ENCODE measurements at regions not wholly inside any gene's neighbourhood (a gene's known extent, or its start where the extent isn't known, plus 50 kb on each side); places are given as distances from the start of the nearest gene placed in this dataset.

GRCh38 chr9:1639166-1639565, 376.0 kb upstream of the SMARCA2 start:
- no peaks in the 10 kb centered on the region for H3K9me3 ChIP-seq (ENCODE audit: low read length)
- ChIA-PET POLR2A (no interaction called here), CTCF (ENCODE audit: unreplicated experiment) (no interaction called here)
- H3K9me2 ChIP-seq (ENCODE audit: insufficient read depth, low read length), result no peaks in the 10 kb centered on the region
- BruUV-seq (replicated peaks), result no TSS peak
- DNase-seq (ENCODE audit: low spot score), result no peak
- intact Hi-C loops (cut with micrococcal nuclease; ENCODE audit: unreplicated experiment), result no loop called here
- no peaks in the 10 kb centered on the region for H3K79me2 ChIP-seq (ENCODE audit: insufficient read depth, low read depth, low read length)
- no peak overlapping the region for H3K4me2 ChIP-seq (ENCODE audit: low read length)
- H3K4me1 ChIP-seq (ENCODE audit: insufficient read depth, low read length, poor library complexity, severe bottlenecking), result no peaks in the 10 kb centered on the region
- H2AFZ ChIP-seq (ENCODE audit: low read length), result no peak overlapping the region
- no peak overlapping the region for H3K4me3 ChIP-seq (ENCODE audit: low read depth, low read length, poor library complexity, severe bottlenecking)
- TF ChIP-seq CTCF (conservative IDR thresholded peaks at IDR 0.05; ENCODE audit: low read length), result no peak
- no peak for TF ChIP-seq EZH2phosphoT487 (IDR thresholded peaks at IDR 0.05; ENCODE audit: borderline replicate concordance, low read depth, low read length)
- no peaks in the 10 kb centered on the region for H3K36me3 ChIP-seq (ENCODE audit: insufficient read depth, low read length)
- no peaks in the 10 kb centered on the region for H4K20me1 ChIP-seq (ENCODE audit: insufficient read depth, low read length)
- H3K27ac ChIP-seq (ENCODE audit: low read depth, low read length, poor library complexity, severe bottlenecking), result no peak overlapping the region

- CTCF ChIA-PET (ENCODE audit: unreplicated experiment), result no interaction called here
- Histone ChIP-seq H2AFZ (ENCODE audit: low read length) (no peak overlapping the region), H3K9me2 (ENCODE audit: insufficient read depth, low read length) (no peaks in the 10 kb centered on the region), H3K4me2 (ENCODE audit: low read length) (no peak overlapping the region), H4K20me1 (ENCODE audit: insufficient read depth, low read length) (no peaks in the 10 kb centered on the region), H3K27ac (ENCODE audit: low read depth, low read length, poor library complexity, severe bottlenecking) (no peak overlapping the region), H3K4me3 (ENCODE audit: low read depth, low read length, poor library complexity, severe bottlenecking) (no peak overlapping the region), H3K36me3 (ENCODE audit: insufficient read depth, low read length) (no peaks in the 10 kb centered on the region), H3K79me2 (ENCODE audit: insufficient read depth, low read depth, low read length) (no peaks in the 10 kb centered on the region), H3K9me3 (ENCODE audit: low read length) (no peaks in the 10 kb centered on the region), H3K4me1 (ENCODE audit: insufficient read depth, low read length, poor library complexity, severe bottlenecking) (no peaks in the 10 kb centered on the region)
- DNase-seq (ENCODE audit: low spot score), result no peak
- no peak for TF ChIP-seq CTCF (conservative IDR thresholded peaks at IDR 0.05; ENCODE audit: low read length)
- no peak for TF ChIP-seq EZH2phosphoT487 (IDR thresholded peaks at IDR 0.05; ENCODE audit: borderline replicate concordance, low read depth, low read length)
- intact Hi-C loops (cut with micrococcal nuclease; ENCODE audit: unreplicated experiment), result no loop called here
- BruUV-seq (replicated peaks), result no TSS peak
- POLR2A ChIA-PET, result interaction anchor here (0.6 kb wide), 1 partner anchor 52 kb away, joined by 3 read pairs; no protein-coding TSS in a partner anchor
These were observed 367.4 kb upstream of the SMARCA2 start for GRCh38 chr9:1647776-1648175.

GRCh38 chr9:1653282-1653681, 361.9 kb upstream of the SMARCA2 start:
- DNase-seq (ENCODE audit: low spot score), result no peak
- Histone ChIP-seq H3K27ac (ENCODE audit: low read depth, low read length, poor library complexity, severe bottlenecking) (no peak overlapping the region), H3K4me1 (ENCODE audit: insufficient read depth, low read length, poor library complexity, severe bottlenecking) (no peaks in the 10 kb centered on the region), H3K36me3 (ENCODE audit: insufficient read depth, low read length) (no peaks in the 10 kb centered on the region), H3K9me2 (ENCODE audit: insufficient read depth, low read length) (no peaks in the 10 kb centered on the region), H3K4me2 (ENCODE audit: low read length) (no peak overlapping the region), H3K79me2 (ENCODE audit: insufficient read depth, low read depth, low read length) (no peaks in the 10 kb centered on the region), H2AFZ (ENCODE audit: low read length) (no peak overlapping the region), H3K9me3 (ENCODE audit: low read length) (no peaks in the 10 kb centered on the region), H4K20me1 (ENCODE audit: insufficient read depth, low read length) (no peaks in the 10 kb centered on the region), H3K4me3 (ENCODE audit: low read depth, low read length, poor library complexity, severe bottlenecking) (no peak overlapping the region)
- intact Hi-C loops (cut with micrococcal nuclease; ENCODE audit: unreplicated experiment), result no loop called here
- CTCF ChIA-PET (ENCODE audit: unreplicated experiment), result no interaction called here
- BruUV-seq (replicated peaks), result no TSS peak
- POLR2A ChIA-PET, result no interaction called here
- TF ChIP-seq CTCF (conservative IDR thresholded peaks at IDR 0.05; ENCODE audit: low read length) (no peak), EZH2phosphoT487 (IDR thresholded peaks at IDR 0.05; ENCODE audit: borderline replicate concordance, low read depth, low read length) (no peak)

Data from OCI-LY7 (cell line).